SKM-1 treated with dmso at 0.1 percent for 144 hours (cell line): ENCODE measurements at regions not wholly inside any gene's neighbourhood (a gene's known extent, or its start where the extent isn't known, plus 50 kb on each side); places are given as distances from the start of the nearest gene placed in this dataset.

Source experiments
- DNase-seq: peaks from one replicate; lab custom pipeline; 2025; ENCODE audit not compliant: unreplicated experiment; lab: John Stamatoyannopoulos, UW

DNA sequence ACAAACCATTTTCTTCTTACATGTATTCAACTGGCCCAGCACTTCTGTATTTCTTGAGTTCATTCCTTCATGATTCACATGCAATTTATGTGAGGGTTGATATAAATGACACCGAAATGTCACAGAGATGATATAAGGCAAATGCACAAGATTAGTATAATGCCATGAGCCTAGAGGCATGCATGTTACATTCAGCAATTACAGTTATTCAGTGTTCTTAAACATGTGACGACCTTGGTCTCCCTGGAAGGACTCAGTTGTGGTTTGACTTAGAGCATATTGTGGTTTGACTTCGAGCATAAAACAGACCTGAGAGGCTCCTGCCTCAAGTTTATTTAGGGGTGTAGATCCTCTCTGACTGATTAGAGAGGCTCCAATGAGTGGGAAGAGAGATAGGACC, 752.1 kb upstream of the POM121L12 start:
- DNase-seq: no peak

DNA sequence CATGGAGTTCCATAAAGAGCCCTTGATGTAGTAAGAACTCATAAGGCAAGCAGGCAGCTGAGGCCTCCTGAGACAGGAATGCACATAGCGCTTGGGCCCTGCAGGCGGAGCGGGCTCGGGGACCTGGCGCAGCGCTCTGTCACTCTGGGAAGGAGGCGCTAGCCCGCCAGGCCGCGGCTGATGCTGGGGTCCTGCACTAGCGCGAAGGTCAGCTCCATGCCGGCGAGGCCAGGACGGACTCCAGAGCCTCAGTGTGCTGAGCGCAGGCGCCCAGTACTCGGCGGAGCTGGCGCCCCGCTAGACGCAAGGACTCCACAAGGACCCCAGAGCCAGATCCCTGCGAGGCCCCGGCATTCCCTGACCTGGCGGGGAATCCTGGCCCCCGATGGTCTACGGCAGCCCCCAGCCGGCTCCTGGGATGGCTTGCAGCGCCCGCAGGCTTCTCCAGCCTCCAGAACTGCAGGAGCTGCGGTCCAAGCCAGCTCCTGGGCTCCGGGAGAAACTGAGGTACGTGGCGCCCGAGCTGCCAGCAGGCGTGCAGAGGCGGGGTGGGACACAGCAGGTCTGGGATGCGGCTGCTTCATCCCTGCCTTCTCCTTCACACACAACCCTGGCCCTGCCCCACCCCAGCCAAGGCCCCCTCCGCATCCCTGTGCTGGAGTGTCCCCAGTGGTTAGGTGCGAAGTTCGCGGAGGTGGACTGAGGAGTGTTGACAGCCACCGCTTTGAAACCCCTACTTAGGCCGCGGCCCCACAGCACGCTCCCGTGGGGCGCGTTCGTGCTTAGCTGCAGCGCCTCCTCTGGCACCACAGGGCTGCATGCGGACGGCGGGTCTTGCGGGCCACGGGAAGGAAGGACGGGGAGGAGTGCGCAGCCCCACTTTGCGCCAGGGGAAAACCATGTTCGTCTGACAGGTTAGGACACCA, 761.5 kb upstream of the POM121L12 start:
- DNase-seq: no peak

DNA sequence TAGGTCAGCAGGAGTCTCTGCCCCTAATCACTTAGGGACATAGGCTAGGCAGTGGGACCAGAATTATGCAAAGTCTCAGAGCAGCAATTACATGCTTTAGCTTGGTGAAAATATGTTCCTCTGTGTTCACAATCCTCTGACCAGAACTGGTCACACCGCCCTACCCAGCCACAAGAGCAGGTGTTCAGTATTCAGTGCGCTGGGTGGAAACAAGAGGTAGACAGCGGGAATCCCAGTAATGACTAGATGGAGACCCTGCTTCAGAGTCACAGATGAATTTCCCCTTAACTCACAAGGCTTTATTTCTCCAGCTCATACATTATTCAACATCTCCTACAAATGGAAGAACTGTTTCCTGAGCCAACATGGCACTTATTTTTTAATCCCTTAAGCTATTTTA, 763.7 kb upstream of the POM121L12 start:
- DNase-seq: no peak

DNA sequence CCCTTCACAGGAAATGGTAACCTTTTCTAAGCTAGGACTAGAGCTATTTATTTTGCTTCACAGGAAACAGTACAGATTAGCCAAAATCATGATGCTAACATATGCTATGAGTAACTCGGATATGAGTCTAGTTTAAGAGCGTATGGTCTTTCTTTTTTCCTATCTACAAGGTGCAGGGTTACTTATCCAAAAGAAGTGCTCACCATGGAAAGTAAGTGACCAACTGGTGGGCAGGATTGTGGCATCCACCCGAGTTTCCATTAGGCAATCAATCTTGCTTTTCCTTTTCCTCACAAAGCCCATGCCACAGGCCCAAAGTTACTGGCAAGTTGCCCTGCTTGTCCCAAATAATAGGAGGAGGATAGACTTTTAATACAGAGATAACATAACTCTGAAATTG, 765.1 kb upstream of the POM121L12 start:
- no peak for DNase-seq

DNA sequence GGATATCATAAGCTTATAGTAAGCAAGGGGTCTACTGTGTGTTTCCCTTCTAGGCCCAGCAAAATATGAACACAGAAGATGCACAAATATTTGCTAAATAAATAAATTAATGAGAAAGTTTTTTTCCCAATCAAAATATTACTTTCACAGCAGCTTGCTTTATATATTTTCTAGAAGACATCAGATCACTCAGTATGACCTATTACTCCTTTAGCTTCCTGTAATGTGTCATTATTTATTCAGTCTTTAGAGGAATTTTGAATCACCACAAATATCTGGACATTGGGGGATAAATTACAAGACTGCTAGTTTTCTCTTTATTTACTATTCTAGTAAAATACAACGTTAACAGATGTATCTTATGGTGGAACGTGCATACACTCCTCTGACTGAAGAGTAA, 765.8 kb upstream of the POM121L12 start:
- no peak for DNase-seq

DNA sequence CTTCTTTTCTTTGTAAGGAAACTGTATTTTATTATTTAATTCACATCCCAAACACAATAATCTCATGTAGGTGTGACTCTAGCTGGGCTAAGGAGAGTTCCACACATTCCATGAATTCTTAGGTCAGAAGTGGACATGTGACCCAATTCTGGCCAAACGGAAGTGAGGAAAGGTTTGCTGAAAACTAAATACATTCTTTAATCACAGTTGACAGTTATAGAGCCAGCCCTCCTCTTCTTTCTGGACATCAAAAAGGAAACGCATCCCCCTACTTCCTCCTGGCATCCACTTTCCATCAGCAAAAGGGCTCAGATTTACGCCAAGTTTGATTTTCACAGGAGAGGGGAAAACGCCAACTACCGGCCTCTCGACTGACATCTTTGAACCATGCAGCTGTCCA, 774.4 kb upstream of the POM121L12 start:
- DNase-seq: no peak

DNA sequence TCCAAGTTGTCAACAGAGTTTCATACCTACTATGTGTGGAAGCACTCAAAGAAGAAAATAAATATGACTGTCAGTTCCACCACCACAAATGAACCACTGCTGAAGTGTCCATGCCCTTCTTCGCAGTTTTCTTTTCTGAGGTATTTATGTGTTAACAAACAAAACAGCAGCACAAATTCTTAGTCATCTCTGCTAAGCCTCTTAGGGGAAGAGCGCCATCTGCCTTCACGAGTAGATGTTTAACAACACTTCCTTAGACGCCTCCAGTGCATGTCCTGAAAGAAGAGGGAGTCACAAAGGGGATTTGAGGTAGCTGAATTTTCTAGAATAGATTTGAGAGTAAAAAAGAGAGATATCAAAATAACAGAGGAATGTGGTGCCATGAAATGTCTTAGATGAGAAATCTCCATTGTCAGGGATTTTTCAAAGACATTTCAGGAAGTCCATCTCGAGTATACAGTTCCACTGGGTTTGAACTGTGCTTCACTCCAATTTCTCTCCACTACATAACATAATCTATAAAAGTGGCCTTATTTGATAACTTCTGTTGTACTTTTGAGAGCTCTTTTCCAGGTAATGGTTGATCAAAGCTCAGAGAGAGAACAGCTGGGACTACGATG, 775.3 kb upstream of the POM121L12 start:
- no peak for DNase-seq

DNA sequence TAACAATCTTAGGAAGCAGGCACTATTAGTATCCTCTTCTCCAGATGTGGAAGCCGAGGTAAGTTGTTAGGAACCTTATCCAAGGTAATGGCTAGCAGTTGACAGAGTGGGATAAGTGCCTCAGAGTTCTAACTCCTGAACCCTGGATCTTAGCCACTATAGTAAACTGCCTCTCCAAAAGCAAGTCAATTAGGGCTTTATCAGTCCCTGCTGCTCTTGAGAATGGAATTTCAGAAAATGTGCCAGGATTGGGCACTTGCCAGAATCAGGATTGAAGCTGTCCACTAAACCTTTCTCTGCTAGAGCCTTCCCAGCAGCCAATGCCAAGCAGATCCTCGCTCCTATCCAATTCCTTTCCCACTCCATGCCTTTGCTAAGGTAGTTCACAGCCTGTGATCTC, 777.5 kb upstream of the POM121L12 start:
- DNase-seq: no peak

DNA sequence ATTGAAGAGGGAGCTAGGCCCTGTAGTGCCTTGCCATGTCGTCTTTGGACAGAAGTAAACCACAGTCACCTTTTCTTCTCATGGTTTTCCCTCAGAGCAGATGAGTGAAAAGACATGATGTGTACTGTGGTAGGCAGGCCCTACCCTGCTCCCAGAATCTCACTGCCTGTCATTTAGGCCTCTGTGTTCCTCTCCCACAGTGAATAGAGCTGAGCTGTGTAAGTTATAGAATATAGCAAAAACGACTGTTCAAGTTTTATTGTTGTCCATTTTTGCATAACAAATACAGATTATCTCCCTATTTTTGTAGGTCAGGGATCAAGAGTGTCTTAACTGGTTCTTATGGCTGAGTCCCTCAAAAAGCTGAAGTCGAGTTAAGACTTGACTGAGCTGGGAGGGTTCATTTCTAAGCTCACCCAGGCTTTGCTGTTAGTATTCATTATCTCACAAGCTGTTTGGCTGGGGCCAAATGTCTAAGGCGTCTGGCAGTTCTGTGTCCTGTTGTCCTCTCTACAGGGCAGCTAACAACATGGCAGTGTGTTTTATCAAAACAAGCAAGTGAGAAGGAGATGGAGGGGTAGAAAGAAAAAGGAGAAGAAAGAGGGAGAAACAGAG, 780.9 kb upstream of the POM121L12 start:
- DNase-seq: no peak

DNA sequence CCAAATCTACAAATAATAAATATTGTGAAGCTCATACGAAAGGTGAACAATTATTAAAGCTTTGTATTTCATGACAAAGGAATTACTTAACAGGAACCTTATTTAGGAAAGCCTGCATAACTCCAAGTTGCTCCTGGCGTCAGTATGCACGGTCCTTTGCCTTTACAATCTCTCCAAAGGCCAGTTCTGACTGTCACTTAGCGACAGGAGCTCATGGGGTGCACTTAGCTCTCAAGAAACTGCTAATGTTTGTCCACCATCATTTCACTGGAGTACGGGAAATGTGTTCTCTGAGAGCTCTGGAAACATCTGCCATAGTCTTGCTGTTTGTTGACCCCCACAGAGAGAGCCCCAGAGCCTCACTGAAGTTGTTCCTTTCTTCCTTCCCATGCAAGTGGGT, 781.5 kb upstream of the POM121L12 start:
- no peak for DNase-seq

DNA sequence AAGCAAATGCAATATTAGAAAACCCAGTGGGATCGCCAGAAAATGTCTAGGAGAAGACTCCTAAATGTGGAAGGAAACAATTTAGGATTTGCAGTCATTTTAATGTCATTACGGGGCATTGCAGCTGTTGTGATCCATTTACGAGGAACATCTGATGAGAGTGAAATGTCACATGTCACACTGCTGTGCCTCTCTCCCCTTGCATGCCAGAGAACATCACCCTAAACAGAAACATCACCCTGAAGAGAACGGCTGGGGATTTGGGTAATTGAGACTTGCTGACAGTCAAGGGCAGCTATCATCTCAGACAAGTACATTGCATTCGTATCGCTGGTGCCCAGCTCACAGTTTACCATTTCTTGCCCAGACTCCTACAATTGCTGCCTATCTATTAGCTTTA, 785.7 kb upstream of the POM121L12 start:
- DNase-seq: no peak

DNA sequence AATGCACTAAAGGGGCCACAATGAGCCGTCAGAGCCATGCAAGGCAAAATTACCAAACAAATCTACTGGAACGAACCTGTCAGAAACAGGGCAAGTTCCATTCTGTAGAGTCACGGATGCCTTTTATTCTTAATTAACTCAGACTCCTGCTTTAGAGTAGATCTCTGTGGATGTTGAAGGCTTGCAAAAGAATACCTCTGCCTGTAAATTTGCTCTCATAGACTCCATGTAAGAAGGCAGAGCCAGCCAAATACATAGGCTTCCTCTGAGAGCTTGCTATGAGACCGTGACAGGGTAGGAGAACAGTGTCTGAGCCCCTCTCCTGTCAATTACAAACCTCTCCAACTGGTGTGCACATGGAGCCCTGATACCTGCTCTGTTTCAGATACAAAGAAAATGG, 787.9 kb upstream of the POM121L12 start:
- no peak for DNase-seq

DNA sequence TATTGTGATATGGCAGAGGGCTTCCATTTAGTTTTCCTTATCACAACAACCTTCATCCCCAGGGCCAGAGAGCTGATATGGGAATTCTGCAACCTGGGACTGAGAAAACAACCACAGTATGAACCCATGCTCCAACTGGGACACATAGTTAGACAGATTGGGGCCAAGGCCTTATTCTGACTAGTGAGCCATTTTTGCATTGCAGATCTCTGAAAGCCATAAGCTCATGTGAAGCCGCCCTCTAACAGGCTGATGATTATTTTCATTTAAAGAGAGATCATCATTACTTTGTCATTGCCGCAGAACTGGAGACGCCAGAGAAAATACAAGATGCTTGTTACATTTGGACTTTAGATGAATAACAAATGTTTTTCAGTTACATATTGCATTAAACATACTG, 791.7 kb upstream of the POM121L12 start:
- no peak for DNase-seq

DNA sequence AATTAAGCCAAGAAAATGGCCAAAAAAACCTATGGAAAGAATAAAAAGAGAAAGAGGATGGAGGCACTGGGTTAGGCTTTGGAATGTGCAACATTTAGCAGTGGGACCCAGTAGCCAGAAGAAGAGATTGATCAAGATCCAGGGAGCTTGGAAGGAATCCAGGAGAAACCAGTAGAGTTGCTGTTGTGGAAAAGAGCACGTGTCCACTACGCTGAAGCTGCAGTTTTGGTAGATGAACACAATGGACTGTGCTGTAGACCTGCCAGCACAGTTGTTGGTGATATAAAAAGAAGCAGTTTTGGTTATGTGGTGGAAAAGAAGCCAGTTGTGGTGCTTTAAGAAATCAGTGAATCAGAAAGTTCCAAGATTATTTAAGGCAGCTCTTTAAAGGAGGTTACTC, 802.2 kb upstream of the POM121L12 start:
- no peak for DNase-seq

DNA sequence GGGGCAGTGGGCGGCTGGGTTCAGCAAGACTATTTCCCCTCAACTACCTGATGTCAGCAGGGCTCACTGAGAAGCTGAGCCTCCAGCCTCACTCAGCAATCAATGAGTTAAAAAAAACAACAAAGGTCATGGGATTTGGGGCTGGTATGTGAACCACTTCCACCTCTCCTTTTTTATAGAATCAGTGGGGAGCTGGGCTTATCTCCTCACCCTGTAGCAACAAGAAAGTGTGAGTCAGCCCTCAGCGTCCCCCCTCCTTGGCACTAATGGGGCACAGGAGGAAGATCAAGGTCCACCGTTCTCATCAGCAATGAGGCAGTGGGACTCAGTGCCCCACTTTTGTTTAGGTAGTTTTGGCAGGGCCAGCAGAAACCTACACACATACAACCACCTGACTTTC, 823.5 kb upstream of the POM121L12 start:
- DNase-seq: no peak

DNA sequence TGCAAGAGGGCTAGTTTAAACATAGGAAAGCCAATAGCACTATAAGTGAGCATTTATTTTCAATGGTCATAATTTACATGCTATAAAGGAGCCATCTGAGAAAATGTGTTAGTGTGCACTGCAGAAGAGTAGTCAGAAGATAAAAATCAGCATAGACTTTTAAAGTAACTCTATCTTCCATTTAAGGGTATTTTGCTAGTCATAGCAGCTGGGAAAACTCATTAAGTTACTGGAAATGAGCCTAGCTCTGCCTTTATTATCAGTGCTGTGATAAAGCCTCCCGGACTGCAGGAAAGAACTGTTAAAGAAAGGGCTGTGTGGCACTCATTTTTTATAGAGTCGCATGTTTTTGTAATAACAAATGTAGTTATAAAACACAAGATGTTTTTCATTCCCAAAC, 825.8 kb upstream of the POM121L12 start:
- DNase-seq: no peak

DNA sequence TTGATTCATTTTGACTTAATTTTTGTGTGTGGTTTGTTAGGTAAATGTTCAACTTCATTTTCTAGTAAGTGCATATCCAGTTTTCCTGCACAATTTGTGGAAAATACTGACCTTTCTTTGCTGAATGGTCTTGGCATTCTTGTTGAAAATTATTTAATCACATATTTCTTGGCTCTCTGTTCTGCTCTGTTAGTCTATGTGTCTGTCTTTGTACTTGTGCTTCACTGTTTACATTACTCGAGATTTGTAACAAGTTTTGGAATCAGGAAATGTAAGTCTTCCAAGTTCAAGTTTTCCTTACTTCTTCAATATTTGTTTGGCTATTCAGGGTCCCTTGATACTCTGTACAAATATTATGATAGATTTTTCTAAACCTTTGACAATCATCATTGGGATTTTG, 838.2 kb upstream of the POM121L12 start:
- no peak for DNase-seq

DNA sequence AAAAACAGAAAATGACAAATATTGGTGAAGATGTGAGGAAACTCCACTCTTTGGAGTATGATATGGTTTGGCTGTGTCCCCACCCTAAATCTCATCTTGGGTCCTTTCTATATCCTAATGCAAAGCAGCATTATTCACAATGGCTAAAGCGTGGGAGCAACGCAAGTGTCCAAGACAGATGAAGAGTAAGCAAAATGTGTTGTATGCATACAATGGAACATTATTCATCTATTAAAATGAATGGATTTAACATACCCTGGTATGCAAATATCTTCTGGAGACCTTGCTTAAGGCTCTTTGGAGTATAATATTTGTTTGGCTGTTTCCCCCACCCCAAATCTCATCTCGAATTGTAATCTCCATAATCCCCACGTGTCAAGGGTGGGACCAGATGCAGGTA, 839.8 kb upstream of the POM121L12 start:
- DNase-seq: no peak

DNA sequence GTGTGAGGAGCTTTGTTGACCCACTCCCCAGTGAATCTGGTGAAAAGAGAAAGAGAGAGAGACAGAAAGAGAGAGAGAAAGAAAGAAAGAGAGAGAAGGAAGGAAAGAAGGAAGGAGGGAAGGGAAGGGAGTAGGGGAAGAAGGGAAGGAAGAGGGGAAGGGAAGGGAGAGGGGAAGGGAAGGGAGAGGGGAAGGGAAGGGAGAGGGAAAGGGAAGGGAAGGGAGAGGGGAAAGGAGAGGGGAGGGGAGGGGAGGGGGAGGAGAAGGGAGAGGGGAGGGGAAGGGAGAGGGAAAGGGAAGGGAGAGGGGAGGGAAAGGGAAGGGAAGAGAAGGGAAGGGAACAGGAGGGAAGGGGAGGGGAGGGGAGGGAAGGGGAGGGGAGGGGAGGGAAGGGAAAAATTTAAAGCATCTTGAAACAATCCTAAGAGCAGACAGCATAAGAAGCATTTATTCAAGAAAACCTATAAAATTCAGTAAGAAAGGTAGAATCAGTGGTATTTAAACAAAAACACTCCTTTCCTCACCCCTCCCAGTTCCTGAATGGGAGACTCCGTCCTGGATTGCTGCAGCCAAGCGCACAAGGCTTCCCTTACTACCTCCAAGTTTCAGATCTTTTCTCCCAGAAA, 846.2 kb upstream of the POM121L12 start:
- no peak for DNase-seq

DNA sequence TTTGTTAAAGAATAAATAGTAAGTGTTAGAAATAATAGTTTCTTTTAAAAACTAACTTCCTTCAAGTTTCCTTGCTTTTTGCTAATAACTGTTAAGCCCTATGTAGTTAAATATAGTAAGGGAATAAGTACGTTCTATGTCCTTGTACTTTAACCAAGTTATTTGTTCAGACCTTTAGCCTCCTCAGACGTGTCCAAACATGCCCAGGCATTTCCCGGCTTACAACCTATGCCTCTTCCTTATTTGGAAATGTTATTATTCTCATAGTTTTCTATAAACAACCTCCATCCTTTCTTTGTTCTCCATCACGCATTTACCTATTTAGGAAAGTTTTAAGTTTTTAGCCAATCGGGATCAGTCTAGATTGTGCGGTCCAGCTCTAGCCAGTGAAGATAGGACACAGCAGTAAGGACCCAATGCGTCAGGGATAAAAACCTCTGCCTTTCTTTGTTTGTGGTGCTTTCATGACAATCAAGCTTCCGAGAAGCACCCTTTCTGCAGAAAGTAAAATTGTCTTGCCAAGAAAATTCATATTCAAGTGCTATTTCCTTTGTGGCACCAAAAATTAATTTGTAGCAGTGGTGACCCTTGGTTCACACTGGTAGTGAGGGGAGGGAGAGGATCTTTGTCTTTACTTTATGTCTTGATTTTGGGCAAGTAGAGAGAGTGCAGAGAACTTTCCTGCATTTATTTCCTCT, 851.3 kb upstream of the POM121L12 start:
- no peak for DNase-seq

DNA sequence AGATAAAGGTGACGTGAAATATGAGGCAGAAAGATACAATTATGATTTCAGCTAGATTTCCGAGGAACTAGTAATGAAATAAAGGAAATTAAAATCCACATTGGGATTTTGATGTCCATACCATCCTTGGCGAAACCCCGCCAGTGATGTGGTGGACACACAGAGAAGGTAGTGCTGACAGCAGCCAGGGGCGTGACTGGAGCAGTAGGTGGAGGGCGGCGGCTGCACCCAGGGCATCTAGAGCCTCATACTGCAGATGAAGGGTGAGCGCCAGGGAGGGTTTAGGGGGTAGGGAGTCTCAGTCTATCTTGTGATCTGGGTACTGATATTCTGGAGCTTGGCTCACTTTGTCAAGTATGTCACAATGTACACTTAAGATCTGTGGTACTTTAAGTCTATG, 855.5 kb upstream of the POM121L12 start:
- DNase-seq: no peak
